ENCODE measurements at regions not wholly inside any gene's neighbourhood (a gene's known extent, or its start where the extent isn't known, plus 50 kb on each side); places are given as distances from the start of the nearest gene placed in this dataset.
A peak's percentile ranks its signal among the peaks of the same experiment; 100 is the strongest.

- Histone ChIP-seq H3K27ac (ENCODE audit: low read length) (peak overlapping the region; percentile 74), H3K4me1 (ENCODE audit: control insufficient read depth, insufficient read depth, low read length) (peaks cover 29% of the 10 kb centered on the region), H3K9ac (ENCODE audit: low read length in 2 of 2) (no peak overlapping the region), H3K4me3 (ENCODE audit: low read length in 2 of 2) (peak overlapping the region in 1 of 2 donors; percentile 15), H3K27me3 (ENCODE audit: control insufficient read depth in 1 of 2, insufficient read depth in 2 of 2, low read length in 2 of 2) (no peaks in the 10 kb centered on the region), H3K9me3 (ENCODE audit: control insufficient read depth in 2 of 2, low read length in 2 of 2) (peaks cover 0 to 3% of the 10 kb centered on the region in 2 donors), H3K36me3 (ENCODE audit: control insufficient read depth in 2 of 2, insufficient read depth in 2 of 2, low read length in 2 of 2) (peaks cover 0 to 4% of the 10 kb centered on the region in 2 donors)
These were observed 55.5 kb upstream of the CLCN4 start for GRCh38 chrX:10101269-10101668.

GRCh38 chrX:10102046-10102704 is 54.6 kb upstream of the CLCN4 start:
- peaks cover 0 to 2% of the 10 kb centered on the region in 2 donors for H3K27me3 ChIP-seq (ENCODE audit: control insufficient read depth in 1 of 2, insufficient read depth in 2 of 2, low read length in 2 of 2)
- H3K4me1 ChIP-seq (ENCODE audit: control insufficient read depth, insufficient read depth, low read length): peaks cover 36% of the 10 kb centered on the region
- H3K36me3 ChIP-seq (ENCODE audit: control insufficient read depth in 2 of 2, insufficient read depth in 2 of 2, low read length in 2 of 2): peaks cover 0 to 4% of the 10 kb centered on the region in 2 donors
- peaks cover 0 to 3% of the 10 kb centered on the region in 2 donors for H3K9me3 ChIP-seq (ENCODE audit: control insufficient read depth in 2 of 2, low read length in 2 of 2)
- H3K9ac ChIP-seq (ENCODE audit: low read length in 2 of 2): no peak overlapping the region
- H3K27ac ChIP-seq (ENCODE audit: low read length): peak overlapping the region; percentile 74
- H3K4me3 ChIP-seq (ENCODE audit: low read length in 2 of 2): no peak overlapping the region

- H3K9ac ChIP-seq (ENCODE audit: low read length in 2 of 2): no peak overlapping the region
- H3K27me3 ChIP-seq (ENCODE audit: control insufficient read depth in 1 of 2, insufficient read depth in 2 of 2, low read length in 2 of 2): peaks cover 0 to 2% of the 10 kb centered on the region in 2 donors
- H3K4me1 ChIP-seq (ENCODE audit: control insufficient read depth, insufficient read depth, low read length): peaks cover 36% of the 10 kb centered on the region
- no peak overlapping the region for H3K4me3 ChIP-seq (ENCODE audit: low read length in 2 of 2)
- H3K36me3 ChIP-seq (ENCODE audit: control insufficient read depth in 2 of 2, insufficient read depth in 2 of 2, low read length in 2 of 2): peaks cover 0 to 4% of the 10 kb centered on the region in 2 donors
- H3K9me3 ChIP-seq (ENCODE audit: control insufficient read depth in 2 of 2, low read length in 2 of 2): peaks cover 0 to 3% of the 10 kb centered on the region in 2 donors
- peak overlapping the region; percentile 62 for H3K27ac ChIP-seq (ENCODE audit: low read length)
These were observed 53.8 kb upstream of the CLCN4 start for GRCh38 chrX:10103023-10103422.

GRCh38 chrX:10104958-10105658 is 51.7 kb upstream of the CLCN4 start:
- peaks cover 0 to 3% of the 10 kb centered on the region in 2 donors for H3K9me3 ChIP-seq (ENCODE audit: control insufficient read depth in 2 of 2, low read length in 2 of 2)
- peaks cover 0 to 4% of the 10 kb centered on the region in 2 donors for H3K36me3 ChIP-seq (ENCODE audit: control insufficient read depth in 2 of 2, insufficient read depth in 2 of 2, low read length in 2 of 2)
- no peak overlapping the region for H3K4me3 ChIP-seq (ENCODE audit: low read length in 2 of 2)
- H3K9ac ChIP-seq (ENCODE audit: low read length in 2 of 2): peak overlapping the region; percentile 37 to 47
- H3K4me1 ChIP-seq (ENCODE audit: control insufficient read depth, insufficient read depth, low read length): peaks cover 46% of the 10 kb centered on the region
- H3K27me3 ChIP-seq (ENCODE audit: control insufficient read depth in 1 of 2, insufficient read depth in 2 of 2, low read length in 2 of 2): peaks cover 0 to 2% of the 10 kb centered on the region in 2 donors
- H3K27ac ChIP-seq (ENCODE audit: low read length): peak overlapping the region; percentile 81

GRCh38 chrX:10106806-10107205 is 50.0 kb upstream of the CLCN4 start:
- H3K4me1 ChIP-seq (ENCODE audit: control insufficient read depth, insufficient read depth, low read length): peaks cover 47% of the 10 kb centered on the region
- H3K27ac ChIP-seq (ENCODE audit: low read length): peak overlapping the region; percentile 81
- peaks cover 0 to 2% of the 10 kb centered on the region in 2 donors for H3K27me3 ChIP-seq (ENCODE audit: control insufficient read depth in 1 of 2, insufficient read depth in 2 of 2, low read length in 2 of 2)
- H3K9ac ChIP-seq (ENCODE audit: low read length in 2 of 2): no peak overlapping the region
- peaks cover 0 to 3% of the 10 kb centered on the region in 2 donors for H3K9me3 ChIP-seq (ENCODE audit: control insufficient read depth in 2 of 2, low read length in 2 of 2)
- no peak overlapping the region for H3K4me3 ChIP-seq (ENCODE audit: low read length in 2 of 2)
- peaks cover 0 to 4% of the 10 kb centered on the region in 2 donors for H3K36me3 ChIP-seq (ENCODE audit: control insufficient read depth in 2 of 2, insufficient read depth in 2 of 2, low read length in 2 of 2)
